Left ventricle myocardium inferior (tissue), 1 donor: ENCODE measurements at regions not wholly inside any gene's neighbourhood (a gene's known extent, or its start where the extent isn't known, plus 50 kb on each side); places are given as distances from the start of the nearest gene placed in this dataset.

Source experiments
- DNase-seq: peaks from one replicate; pipeline ENCODE4 v3.0.0-alpha.2; 2020
- H3K27ac ChIP-seq: fragments of 200-600 bp; replicated peaks from 2 replicates; pipeline ENCODE4 v1.8.0; 2021
- H3K27me3 ChIP-seq: fragments of 200-600 bp; 2 replicates; pipeline ENCODE4 v1.8.0; 2021; ENCODE audit warnings: low read depth
- H3K36me3 ChIP-seq: fragments of 200-600 bp; 2 replicates; pipeline ENCODE4 v1.8.0; 2021
- H3K4me1 ChIP-seq: fragments of 200-600 bp; 2 replicates; pipeline ENCODE4 v1.8.0; 2021
- H3K4me3 ChIP-seq: fragments of 200-600 bp; 2 replicates; pipeline ENCODE4 v1.8.0; 2021; ENCODE audit warnings: mild to moderate bottlenecking, moderate library complexity
- H3K9me3 ChIP-seq: fragments of 200-600 bp; replicated peaks from 2 replicates; pipeline ENCODE4 v1.8.0; 2021
- CTCF ChIP-seq: fragments of 200-600 bp; IDR thresholded peaks from 2 replicates; pipeline ENCODE4 v1.8.0; 2021; ENCODE audit warnings: antibody characterized with exemption, mild to moderate bottlenecking, borderline replicate concordance
- intact Hi-C: fragments of 100-400 bp; cut with micrococcal nuclease; formaldehyde crosslinking; loops from one replicate; pipeline ENCODE4 v1.11.0; 2022
- donor health status: DM: no; HTN: yes; CAD: no; lungs with severe emphysema.

DNA sequence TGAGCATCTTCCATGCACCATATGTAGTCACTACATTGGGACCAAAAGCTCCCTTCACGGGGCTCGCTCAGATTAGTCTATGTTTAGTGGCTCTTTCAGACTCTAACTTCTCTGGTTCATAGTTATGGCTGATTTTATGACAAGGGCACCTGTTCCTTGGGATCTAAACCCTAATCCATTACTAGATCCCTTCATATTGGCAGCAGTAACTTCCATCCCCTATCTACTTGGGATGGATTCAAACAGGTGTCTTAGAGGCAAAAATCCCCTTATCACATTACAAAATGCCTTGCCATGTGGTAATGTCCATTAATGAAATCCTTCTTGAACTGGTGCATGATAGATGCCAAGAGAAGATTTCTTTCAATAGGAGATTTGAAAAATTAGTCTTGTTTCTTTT, 96.7 kb upstream of the TP63 start:
- H3K36me3 ChIP-seq, result no peaks in the 10 kb centered on the region
- no peaks in the 10 kb centered on the region for H3K4me1 ChIP-seq
- no peak overlapping the region for H3K27ac ChIP-seq
- peaks cover 6% of the 10 kb centered on the region for H3K9me3 ChIP-seq
- intact Hi-C loops, result no loop called here
- H3K4me3 ChIP-seq, result no peak overlapping the region
- no peak for TF ChIP-seq CTCF
- no peak for DNase-seq
- no peaks in the 10 kb centered on the region for H3K27me3 ChIP-seq

GRCh38 chr3:189537135-189537534, 94.1 kb upstream of the TP63 start:
- peaks cover 6% of the 10 kb centered on the region for H3K9me3 ChIP-seq

GRCh38 chr3:189547448-189547847, 83.7 kb upstream of the TP63 start:
- no peaks in the 10 kb centered on the region for H3K4me1 ChIP-seq
- no peak for TF ChIP-seq CTCF
- no peak overlapping the region for H3K27ac ChIP-seq
- DNase-seq, result no peak
- intact Hi-C loops, result no loop called here
- no peak overlapping the region for H3K4me3 ChIP-seq
- H3K36me3 ChIP-seq, result no peaks in the 10 kb centered on the region
- peaks cover 46% of the 10 kb centered on the region for H3K9me3 ChIP-seq
- no peaks in the 10 kb centered on the region for H3K27me3 ChIP-seq

More at GRCh38 chr3:189537135-189537534, 94.1 kb upstream of the TP63 start:
- H3K4me1 ChIP-seq, result no peaks in the 10 kb centered on the region
- intact Hi-C loops, result no loop called here
- no peaks in the 10 kb centered on the region for H3K36me3 ChIP-seq
- peaks cover 7% of the 10 kb centered on the region for H3K27me3 ChIP-seq
- H3K4me3 ChIP-seq, result no peak overlapping the region
- TF ChIP-seq CTCF, result no peak
- DNase-seq, result no peak
- H3K27ac ChIP-seq, result no peak overlapping the region

DNA sequence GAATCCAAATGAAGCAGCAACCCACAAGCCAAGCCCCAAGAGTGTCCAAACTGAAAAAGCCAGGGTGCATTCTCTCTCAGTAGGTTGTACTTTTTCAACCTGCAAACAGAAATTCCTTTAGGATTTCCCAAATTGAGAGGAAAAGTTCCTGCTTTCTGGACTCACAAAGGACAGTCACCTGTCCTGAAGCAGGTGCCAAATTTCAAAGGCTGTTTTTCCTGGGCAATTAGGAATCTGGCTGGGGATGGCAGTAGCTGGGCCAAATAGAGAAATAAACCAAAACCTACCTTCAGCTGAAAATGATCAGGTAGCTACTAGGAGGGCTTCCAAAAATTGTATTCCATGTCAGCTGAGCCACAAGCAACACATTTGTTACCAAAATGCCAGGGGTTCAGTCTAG, 83.1 kb upstream of the TP63 start:
- TF ChIP-seq CTCF, result no peak

DNA sequence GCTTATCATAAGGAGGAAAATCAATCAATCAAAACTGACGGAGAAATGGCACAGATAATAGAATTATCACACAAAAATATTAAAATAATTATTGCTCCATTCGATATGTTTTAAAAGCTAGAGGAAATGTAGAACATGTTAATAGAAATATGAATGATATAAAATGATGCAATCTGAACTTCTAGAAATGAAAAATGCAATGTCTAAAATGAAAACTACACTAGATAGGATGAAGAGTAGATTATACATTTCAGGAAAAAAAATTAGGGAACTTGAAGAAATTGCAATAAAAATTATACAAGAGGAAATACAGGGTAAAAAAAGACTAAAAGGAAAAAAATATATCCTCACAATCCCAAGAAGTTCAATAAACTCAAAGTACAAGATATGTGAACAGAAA, 80.2 kb upstream of the TP63 start:
- no peaks in the 10 kb centered on the region for H3K36me3 ChIP-seq
- no peak for DNase-seq
- intact Hi-C loops, result no loop called here
- no peaks in the 10 kb centered on the region for H3K27me3 ChIP-seq
- H3K4me1 ChIP-seq, result no peaks in the 10 kb centered on the region
- TF ChIP-seq CTCF, result no peak
- H3K27ac ChIP-seq, result no peak overlapping the region
- peaks cover 50% of the 10 kb centered on the region for H3K9me3 ChIP-seq
- H3K4me3 ChIP-seq, result no peak overlapping the region

More for the DNA sequence above, 83.1 kb upstream of the TP63 start:
- Histone ChIP-seq H3K4me3 (no peak overlapping the region), H3K27ac (no peak overlapping the region), H3K27me3 (no peaks in the 10 kb centered on the region), H3K4me1 (no peaks in the 10 kb centered on the region), H3K36me3 (no peaks in the 10 kb centered on the region), H3K9me3 (peaks cover 50% of the 10 kb centered on the region)
- intact Hi-C loops, result no loop called here
- no peak for DNase-seq
